Mammary epithelial cell (primary cell): ENCODE measurements at regions not wholly inside any gene's neighbourhood (a gene's known extent, or its start where the extent isn't known, plus 50 kb on each side); places are given as distances from the start of the nearest gene placed in this dataset.

Experiments
- EZH2 ChIP-seq: IDR thresholded peaks from 2 replicates; pipeline ENCODE4 v1.6.1; 2012; ENCODE audit warnings: low read length, inconsistent platforms, borderline replicate concordance
- TF ChIP-seq, protein P1 (sequence below), 2 donors: IDR thresholded peaks in 1 of 2; conservative IDR thresholded peaks in 1 of 2; 2 replicates each; pipeline ENCODE4 v1.5.1; 2011 to 2012; ENCODE audit warnings: inconsistent platforms in 2 of 2, low read length in 2 of 2, mild to moderate bottlenecking in 2 of 2, control low read depth in 1 of 2, low read depth in 1 of 2; ENCODE audit not compliant: insufficient read depth in 1 of 2; ENCODE audit errors: extremely low read depth in 1 of 2

DNA sequence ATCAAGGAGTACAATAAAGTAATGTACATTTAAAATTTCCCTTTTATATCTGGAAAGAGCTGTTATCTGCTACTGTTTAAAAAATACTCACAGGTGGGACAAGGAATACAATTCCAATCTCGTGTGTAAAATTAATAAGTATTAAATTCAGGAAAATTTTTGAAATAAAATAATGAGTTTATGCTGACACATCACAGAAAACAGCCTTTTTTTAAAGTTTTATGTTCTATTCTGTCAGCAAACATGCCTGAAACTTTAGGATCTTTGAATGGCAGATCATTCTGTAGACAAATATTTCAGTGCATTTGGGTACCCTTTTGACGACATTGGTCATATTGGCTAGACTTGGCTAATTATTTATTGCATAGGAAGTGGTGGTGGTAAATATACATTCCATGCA is 254.4 kb upstream of the ETAA1 start:
- TF ChIP-seq, protein P1, sequence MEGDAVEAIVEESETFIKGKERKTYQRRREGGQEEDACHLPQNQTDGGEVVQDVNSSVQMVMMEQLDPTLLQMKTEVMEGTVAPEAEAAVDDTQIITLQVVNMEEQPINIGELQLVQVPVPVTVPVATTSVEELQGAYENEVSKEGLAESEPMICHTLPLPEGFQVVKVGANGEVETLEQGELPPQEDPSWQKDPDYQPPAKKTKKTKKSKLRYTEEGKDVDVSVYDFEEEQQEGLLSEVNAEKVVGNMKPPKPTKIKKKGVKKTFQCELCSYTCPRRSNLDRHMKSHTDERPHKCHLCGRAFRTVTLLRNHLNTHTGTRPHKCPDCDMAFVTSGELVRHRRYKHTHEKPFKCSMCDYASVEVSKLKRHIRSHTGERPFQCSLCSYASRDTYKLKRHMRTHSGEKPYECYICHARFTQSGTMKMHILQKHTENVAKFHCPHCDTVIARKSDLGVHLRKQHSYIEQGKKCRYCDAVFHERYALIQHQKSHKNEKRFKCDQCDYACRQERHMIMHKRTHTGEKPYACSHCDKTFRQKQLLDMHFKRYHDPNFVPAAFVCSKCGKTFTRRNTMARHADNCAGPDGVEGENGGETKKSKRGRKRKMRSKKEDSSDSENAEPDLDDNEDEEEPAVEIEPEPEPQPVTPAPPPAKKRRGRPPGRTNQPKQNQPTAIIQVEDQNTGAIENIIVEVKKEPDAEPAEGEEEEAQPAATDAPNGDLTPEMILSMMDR (conservative IDR thresholded peaks at IDR 0.05 in 1 of 2, IDR thresholded peaks at IDR 0.05 in 1 of 2; ENCODE audit: extremely low read depth in 1 of 2, insufficient read depth in 1 of 2, low read depth in 1 of 2, low read length in 2 of 2): no peak
- TF ChIP-seq EZH2: no peak
